ENCODE measurements at regions not wholly inside any gene's neighbourhood (a gene's known extent, or its start where the extent isn't known, plus 50 kb on each side); places are given as distances from the start of the nearest gene placed in this dataset.
"Not testable (repeated sequence)": the region's sequence is repeated elsewhere in the genome, so short reads cannot be mapped to it uniquely, and the experiment has no call there.

DNA sequence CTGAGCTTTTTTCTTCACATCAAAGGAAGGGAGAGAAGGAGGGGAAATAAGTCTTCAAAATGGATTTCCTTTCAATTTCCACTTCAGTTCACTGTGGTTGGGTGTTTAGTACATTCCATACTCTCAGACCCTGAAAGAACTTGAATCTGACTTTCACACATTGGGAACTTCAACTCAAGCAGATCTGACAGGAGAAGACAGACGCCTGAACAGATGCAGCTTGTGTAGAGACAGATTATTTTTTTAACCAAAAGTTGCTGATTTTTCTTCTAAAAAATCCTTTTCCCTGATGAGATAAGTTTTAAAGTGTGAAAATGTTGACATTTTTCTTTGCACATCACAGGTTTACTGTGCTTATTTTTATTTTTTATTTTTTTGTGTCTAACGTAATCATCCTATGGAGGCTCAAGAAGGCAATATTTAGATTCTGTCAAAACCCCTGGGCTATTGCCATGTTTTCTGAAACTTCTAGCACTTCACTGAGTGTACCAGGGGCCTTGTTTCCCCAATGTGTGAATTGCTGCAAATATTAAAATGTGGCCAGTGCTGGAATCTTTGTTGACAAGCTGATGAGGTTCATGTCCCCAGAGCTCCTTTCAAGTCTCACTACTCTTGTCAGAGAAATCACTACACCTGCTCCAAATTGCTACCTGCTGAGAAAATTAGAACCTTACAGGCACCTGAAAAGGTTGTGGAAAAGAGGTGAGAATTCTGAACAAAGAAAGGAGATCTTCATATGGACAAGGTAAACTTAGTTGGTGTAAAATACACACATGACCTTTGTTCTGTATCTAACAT, 214.8 kb upstream of the BTBD3 start:
- no peaks in the 10 kb centered on the region for H3K36me3 ChIP-seq (ENCODE audit: control insufficient read depth, insufficient read depth, low read length)
- WGBS, 2 experiments (ENCODE audit: insufficient coverage in 2 of 2) = 100% methylated on average over 1 of the region's 2 CpGs
- no peak overlapping the region for H3K4me3 ChIP-seq (ENCODE audit: extremely low read depth, insufficient read depth, low read length, poor library complexity, severe bottlenecking)
- H3K27ac ChIP-seq (ENCODE audit: low read depth, low read length, severe bottlenecking) = no peak overlapping the region
- no peaks in the 10 kb centered on the region for H3K4me1 ChIP-seq (ENCODE audit: control insufficient read depth, insufficient read depth, low read length, poor library complexity, severe bottlenecking)
- H3K9me3 ChIP-seq (ENCODE audit: control insufficient read depth, low read length) = no peaks in the 10 kb centered on the region

DNA sequence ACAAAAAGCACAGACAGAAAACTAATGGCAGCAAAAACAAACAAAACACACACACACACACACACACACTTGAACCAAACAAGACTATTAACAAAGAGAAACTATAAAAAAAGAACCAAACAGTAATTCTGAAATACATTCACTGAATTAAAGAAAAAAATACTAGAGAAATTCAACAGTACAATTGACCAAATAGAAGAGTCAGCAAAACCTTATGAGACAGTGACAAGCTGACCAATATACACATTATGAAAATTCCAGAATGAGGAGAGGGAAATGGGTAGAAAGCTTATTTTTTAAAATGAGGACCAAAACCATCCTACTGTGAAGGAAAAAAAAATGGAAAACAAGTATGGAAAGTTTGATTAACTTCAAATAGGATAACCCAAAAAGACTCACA, 212.2 kb upstream of the BTBD3 start:
- H3K9me3 ChIP-seq (ENCODE audit: control insufficient read depth, low read length) = no peaks in the 10 kb centered on the region
- no peak overlapping the region for H3K4me3 ChIP-seq (ENCODE audit: extremely low read depth, insufficient read depth, low read length, poor library complexity, severe bottlenecking)

DNA sequence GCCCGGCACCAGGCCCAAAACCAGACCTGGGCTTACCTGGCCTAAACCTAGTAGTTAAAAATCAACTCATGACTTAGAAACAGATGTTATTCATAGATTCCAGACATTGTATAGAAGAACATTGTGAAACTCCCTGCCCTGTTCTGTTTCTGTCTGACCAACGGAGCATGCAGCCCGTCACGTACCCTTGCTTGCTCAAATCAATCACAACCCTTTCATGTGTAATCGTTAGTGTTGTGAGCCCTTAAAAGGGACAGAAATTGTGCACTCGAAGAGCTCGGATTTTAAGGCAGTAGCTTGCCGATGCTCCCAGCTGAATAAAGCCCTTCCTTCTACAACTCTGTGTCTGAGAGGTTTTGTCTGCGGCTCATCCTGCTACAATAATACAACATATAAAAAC, 209.5 kb upstream of the BTBD3 start:
- not testable (repeated sequence) for H3K9me3 ChIP-seq (ENCODE audit: control insufficient read depth, low read length); H3K4me1 ChIP-seq (ENCODE audit: control insufficient read depth, insufficient read depth, low read length, poor library complexity, severe bottlenecking); H3K4me3 ChIP-seq (ENCODE audit: extremely low read depth, insufficient read depth, low read length, poor library complexity, severe bottlenecking); H3K27ac ChIP-seq (ENCODE audit: low read depth, low read length, severe bottlenecking); H3K36me3 ChIP-seq (ENCODE audit: control insufficient read depth, insufficient read depth, low read length)
- WGBS, 2 experiments (ENCODE audit: insufficient coverage in 2 of 2) = 90% methylated on average over 6 to 8 of the region's 9 CpGs

More for the DNA sequence above, 212.2 kb upstream of the BTBD3 start:
- Histone ChIP-seq H3K4me1 (ENCODE audit: control insufficient read depth, insufficient read depth, low read length, poor library complexity, severe bottlenecking) (no peaks in the 10 kb centered on the region), H3K36me3 (ENCODE audit: control insufficient read depth, insufficient read depth, low read length) (no peaks in the 10 kb centered on the region), H3K27ac (ENCODE audit: low read depth, low read length, severe bottlenecking) (no peak overlapping the region)

DNA sequence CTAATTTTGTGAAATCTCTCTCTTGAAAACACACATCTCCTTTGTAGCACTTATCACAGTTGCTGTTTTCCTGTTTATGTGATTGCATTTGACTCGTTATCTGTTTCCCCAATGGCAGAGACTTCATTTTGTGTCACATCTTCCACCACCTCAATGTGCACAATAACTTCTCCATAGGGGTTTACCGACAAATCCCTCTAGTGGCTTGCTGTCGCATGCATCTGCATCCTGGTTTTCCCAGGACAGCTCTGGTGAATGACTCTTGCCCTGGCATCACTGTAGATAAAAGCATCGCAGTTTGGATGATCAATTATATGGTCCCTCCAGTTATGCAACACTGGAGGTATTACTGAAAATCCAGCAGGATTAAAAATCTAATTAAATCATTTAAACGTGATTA, 206.5 kb upstream of the BTBD3 start:
- Histone ChIP-seq H3K36me3 (ENCODE audit: control insufficient read depth, insufficient read depth, low read length) (no peaks in the 10 kb centered on the region), H3K4me1 (ENCODE audit: control insufficient read depth, insufficient read depth, low read length, poor library complexity, severe bottlenecking) (peaks cover 15% of the 10 kb centered on the region), H3K27ac (ENCODE audit: low read depth, low read length, severe bottlenecking) (no peak overlapping the region), H3K9me3 (ENCODE audit: control insufficient read depth, low read length) (no peaks in the 10 kb centered on the region), H3K4me3 (ENCODE audit: extremely low read depth, insufficient read depth, low read length, poor library complexity, severe bottlenecking) (no peak overlapping the region)
- WGBS, 2 experiments (ENCODE audit: insufficient coverage in 2 of 2) = 89 to 90% methylated on average over 3 of the region's 5 CpGs

DNA sequence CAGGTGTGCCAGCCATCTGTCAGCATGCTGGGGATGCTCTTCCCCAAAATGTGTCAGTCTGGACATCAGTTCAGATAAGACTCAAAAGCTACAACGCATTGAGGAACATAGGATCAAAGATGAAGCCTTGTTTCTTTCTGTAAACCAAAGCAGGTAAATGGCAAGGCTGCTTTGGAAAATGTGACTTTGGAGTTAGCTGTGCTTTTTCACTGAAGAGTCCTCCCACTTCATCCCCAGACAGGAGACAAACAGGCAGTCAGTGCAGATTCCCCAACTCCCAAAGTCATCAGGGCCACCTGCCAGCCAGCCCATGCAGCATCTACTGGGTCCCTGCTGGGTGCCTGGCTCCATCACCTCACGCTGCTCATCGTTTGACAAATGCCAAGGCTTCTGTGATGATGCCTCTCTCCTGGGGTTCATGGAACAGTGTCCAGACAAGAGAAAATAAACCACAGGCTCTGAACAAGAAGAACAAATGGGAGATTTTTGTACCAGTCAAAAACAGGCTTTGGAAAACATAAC, 205.0 kb upstream of the BTBD3 start:
- H3K4me1 ChIP-seq (ENCODE audit: control insufficient read depth, insufficient read depth, low read length, poor library complexity, severe bottlenecking) = peaks cover 19% of the 10 kb centered on the region
- 83 to 100% methylated on average over 1 to 3 of the region's 3 CpGs for WGBS, 2 experiments (ENCODE audit: insufficient coverage in 2 of 2)
- H3K36me3 ChIP-seq (ENCODE audit: control insufficient read depth, insufficient read depth, low read length) = no peaks in the 10 kb centered on the region
- H3K9me3 ChIP-seq (ENCODE audit: control insufficient read depth, low read length) = no peaks in the 10 kb centered on the region
- no peak overlapping the region for H3K4me3 ChIP-seq (ENCODE audit: extremely low read depth, insufficient read depth, low read length, poor library complexity, severe bottlenecking)
- no peak overlapping the region for H3K27ac ChIP-seq (ENCODE audit: low read depth, low read length, severe bottlenecking)

DNA sequence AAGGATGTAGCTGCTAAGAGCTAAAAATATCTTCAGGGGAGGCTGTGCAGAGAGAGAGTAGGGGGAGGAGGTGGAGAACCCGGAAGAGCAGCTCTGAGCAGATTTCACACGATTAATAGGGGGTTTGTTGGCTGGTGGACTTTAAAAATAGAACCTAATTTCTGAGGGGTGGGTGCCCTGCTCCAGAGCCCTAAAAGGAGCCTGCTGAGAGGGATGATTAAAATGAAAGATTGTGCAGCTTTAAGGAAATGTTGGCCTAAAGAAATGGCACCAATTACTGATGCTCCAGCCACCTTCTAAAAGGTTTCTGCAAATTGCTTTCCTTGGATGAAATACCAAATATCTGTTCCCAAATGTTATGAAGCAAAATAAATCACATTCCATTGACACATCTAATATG, 202.8 kb upstream of the BTBD3 start:
- Histone ChIP-seq H3K9me3 (ENCODE audit: control insufficient read depth, low read length) (no peaks in the 10 kb centered on the region), H3K4me3 (ENCODE audit: extremely low read depth, insufficient read depth, low read length, poor library complexity, severe bottlenecking) (no peak overlapping the region), H3K27ac (ENCODE audit: low read depth, low read length, severe bottlenecking) (no peak overlapping the region), H3K36me3 (ENCODE audit: control insufficient read depth, insufficient read depth, low read length) (no peaks in the 10 kb centered on the region), H3K4me1 (ENCODE audit: control insufficient read depth, insufficient read depth, low read length, poor library complexity, severe bottlenecking) (peaks cover 19% of the 10 kb centered on the region)
- WGBS, 2 experiments (ENCODE audit: insufficient coverage in 2 of 2) = 48 to 52% methylated on average over 2 of the region's 2 CpGs

DNA sequence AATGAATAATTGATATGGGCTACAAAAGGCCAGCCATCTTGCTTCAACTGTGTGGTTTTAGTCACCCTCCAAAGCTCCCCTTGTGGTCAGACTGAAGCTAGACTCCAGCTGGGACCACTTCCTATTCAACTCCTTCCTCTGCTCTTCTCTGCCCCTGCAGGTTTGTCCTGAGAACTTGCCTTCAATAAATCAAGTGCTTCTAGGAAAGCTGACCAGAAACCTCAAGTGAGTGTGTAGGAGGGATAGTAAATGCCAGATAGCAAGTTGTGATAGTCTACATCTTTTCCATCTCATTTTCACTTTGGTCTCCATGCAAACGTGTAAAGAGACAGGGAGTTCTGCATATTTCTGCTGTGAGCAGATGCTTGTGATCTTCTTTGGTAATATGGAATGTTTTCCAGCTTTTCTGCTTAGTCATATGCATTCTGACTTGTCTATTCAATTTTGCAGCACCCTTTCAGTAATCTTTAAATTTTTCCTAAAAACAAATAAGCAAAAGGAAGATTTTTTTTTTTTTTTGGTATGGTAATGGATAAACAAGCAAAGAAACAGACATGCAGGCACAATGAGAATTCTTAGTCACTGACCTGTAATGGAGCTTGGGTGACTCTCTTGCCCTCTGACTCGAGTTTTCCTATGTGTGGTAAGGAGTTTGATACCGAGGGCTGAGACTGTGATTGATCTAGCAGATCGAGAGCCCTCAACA, 201.3 kb upstream of the BTBD3 start:
- 70 to 79% methylated on average over 3 of the region's 4 CpGs for WGBS, 2 experiments (ENCODE audit: insufficient coverage in 2 of 2)
- Histone ChIP-seq H3K9me3 (ENCODE audit: control insufficient read depth, low read length) (no peaks in the 10 kb centered on the region), H3K27ac (ENCODE audit: low read depth, low read length, severe bottlenecking) (peak overlapping the region; percentile 44), H3K4me3 (ENCODE audit: extremely low read depth, insufficient read depth, low read length, poor library complexity, severe bottlenecking) (no peak overlapping the region), H3K36me3 (ENCODE audit: control insufficient read depth, insufficient read depth, low read length) (no peaks in the 10 kb centered on the region), H3K4me1 (ENCODE audit: control insufficient read depth, insufficient read depth, low read length, poor library complexity, severe bottlenecking) (peaks cover 19% of the 10 kb centered on the region)

DNA sequence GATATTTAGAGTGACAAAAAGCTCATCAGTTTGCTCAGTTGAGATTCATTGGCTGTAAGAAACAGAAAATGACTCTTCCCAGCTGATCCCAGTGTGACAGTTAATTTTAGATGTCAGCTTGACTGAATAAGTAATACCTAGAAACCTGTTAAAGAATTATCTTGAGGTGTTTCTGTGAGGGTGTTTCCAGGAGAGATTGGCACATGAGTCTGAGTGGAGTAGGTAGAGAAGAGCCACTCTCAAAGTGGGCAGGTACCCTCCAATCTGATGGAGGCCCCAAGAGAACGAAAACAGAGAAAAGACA, 200.8 kb upstream of the BTBD3 start:
- H3K36me3 ChIP-seq (ENCODE audit: control insufficient read depth, insufficient read depth, low read length) = no peaks in the 10 kb centered on the region
- H3K4me3 ChIP-seq (ENCODE audit: extremely low read depth, insufficient read depth, low read length, poor library complexity, severe bottlenecking) = no peak overlapping the region
- 100% methylated on average over 1 of the region's 1 CpG; no CpG with 5 or more reads in 1 of the 2 experiments for WGBS, 2 experiments (ENCODE audit: insufficient coverage in 2 of 2)
- peak overlapping the region; percentile 44 for H3K27ac ChIP-seq (ENCODE audit: low read depth, low read length, severe bottlenecking)
- peaks cover 19% of the 10 kb centered on the region for H3K4me1 ChIP-seq (ENCODE audit: control insufficient read depth, insufficient read depth, low read length, poor library complexity, severe bottlenecking)
- no peaks in the 10 kb centered on the region for H3K9me3 ChIP-seq (ENCODE audit: control insufficient read depth, low read length)

DNA sequence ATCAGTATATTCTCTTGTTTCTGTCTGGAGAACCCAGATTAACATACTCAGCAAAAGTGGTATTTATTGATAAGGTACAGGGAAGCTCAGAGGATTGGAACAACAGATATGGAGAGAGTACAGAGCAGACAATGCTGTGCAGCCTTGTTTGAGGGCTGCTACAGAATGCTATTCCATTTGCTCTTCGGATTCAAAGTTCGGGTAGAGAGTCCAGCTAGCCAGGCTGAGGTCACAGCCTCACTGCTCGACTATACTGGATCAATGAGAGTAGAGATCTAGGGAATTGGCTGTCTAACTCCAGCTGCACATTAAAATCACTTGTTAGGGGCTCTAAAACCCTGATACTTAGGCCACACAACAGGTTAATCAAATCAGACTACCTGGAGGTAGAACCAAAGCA, 200.1 kb upstream of the BTBD3 start:
- H3K9me3 ChIP-seq (ENCODE audit: control insufficient read depth, low read length) = no peaks in the 10 kb centered on the region
- 100% methylated on average over 1 to 2 of the region's 3 CpGs for WGBS, 2 experiments (ENCODE audit: insufficient coverage in 2 of 2)
- peaks cover 19% of the 10 kb centered on the region for H3K4me1 ChIP-seq (ENCODE audit: control insufficient read depth, insufficient read depth, low read length, poor library complexity, severe bottlenecking)
- H3K27ac ChIP-seq (ENCODE audit: low read depth, low read length, severe bottlenecking) = no peak overlapping the region
- no peak overlapping the region for H3K4me3 ChIP-seq (ENCODE audit: extremely low read depth, insufficient read depth, low read length, poor library complexity, severe bottlenecking)
- no peaks in the 10 kb centered on the region for H3K36me3 ChIP-seq (ENCODE audit: control insufficient read depth, insufficient read depth, low read length)

DNA sequence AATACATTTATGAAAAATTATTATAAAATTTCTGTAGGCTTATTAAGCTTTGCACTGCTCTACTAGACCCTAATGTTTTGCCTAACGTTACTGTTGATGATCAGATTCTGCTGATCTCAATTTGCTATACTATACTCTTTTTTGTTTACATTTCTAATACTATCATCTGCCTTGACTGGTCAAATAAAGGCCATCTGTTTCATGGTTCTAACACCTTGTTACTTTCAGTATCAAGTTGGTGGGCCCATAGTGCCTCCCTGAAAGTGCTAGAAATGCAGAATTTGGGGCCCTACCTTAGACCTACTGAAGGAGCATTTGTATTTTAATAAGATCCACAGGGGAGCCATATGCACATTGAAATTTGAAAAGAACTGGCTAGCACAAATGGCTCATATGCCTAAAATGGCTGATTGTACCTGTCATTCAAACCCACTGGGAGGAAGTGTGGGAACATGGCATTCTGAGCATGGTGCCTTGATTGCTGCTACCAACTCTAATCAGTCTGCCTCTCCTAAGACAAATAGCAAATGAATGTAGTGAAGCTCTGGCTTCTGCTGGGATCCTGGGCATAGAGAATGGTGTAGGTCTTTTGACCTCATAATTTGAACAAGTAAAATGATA, 199.1 kb upstream of the BTBD3 start:
- H3K4me3 ChIP-seq (ENCODE audit: extremely low read depth, insufficient read depth, low read length, poor library complexity, severe bottlenecking) = no peak overlapping the region
- H3K27ac ChIP-seq (ENCODE audit: low read depth, low read length, severe bottlenecking) = no peak overlapping the region
- no peaks in the 10 kb centered on the region for H3K36me3 ChIP-seq (ENCODE audit: control insufficient read depth, insufficient read depth, low read length)
- peaks cover 19% of the 10 kb centered on the region for H3K4me1 ChIP-seq (ENCODE audit: control insufficient read depth, insufficient read depth, low read length, poor library complexity, severe bottlenecking)
- no peaks in the 10 kb centered on the region for H3K9me3 ChIP-seq (ENCODE audit: control insufficient read depth, low read length)
- 80% methylated on average over 1 of the region's 1 CpG; no CpG with 5 or more reads in 1 of the 2 experiments for WGBS, 2 experiments (ENCODE audit: insufficient coverage in 2 of 2)

DNA sequence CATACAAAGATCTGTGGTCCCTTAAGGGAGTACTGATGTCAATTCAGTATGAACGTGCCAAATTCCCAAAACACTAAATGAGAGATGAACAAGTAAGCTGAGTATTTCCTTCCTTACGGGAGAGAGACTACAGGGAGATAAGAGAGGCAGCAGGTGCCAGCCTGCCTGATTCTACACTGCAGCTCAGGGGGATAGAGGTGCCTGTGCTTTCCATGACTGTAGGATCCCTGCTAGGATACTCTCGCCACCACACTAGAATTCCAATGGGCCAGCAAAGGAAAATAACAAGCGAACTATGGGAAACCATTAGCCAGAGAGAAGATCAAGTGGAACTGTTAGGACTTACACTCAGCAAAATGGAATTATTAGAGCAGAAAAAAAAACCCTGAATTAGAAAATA, 198.5 kb upstream of the BTBD3 start:
- Histone ChIP-seq H3K27ac (ENCODE audit: low read depth, low read length, severe bottlenecking) (no peak overlapping the region), H3K36me3 (ENCODE audit: control insufficient read depth, insufficient read depth, low read length) (no peaks in the 10 kb centered on the region), H3K4me3 (ENCODE audit: extremely low read depth, insufficient read depth, low read length, poor library complexity, severe bottlenecking) (no peak overlapping the region), H3K4me1 (ENCODE audit: control insufficient read depth, insufficient read depth, low read length, poor library complexity, severe bottlenecking) (peaks cover 19% of the 10 kb centered on the region), H3K9me3 (ENCODE audit: control insufficient read depth, low read length) (no peaks in the 10 kb centered on the region)
- WGBS, 2 experiments (ENCODE audit: insufficient coverage in 2 of 2) = 13 to 64% methylated on average over 2 to 3 of the region's 4 CpGs

All from mesodermal cell (in vitro differentiated cells).